ENCODE measurements at regions not wholly inside any gene's neighbourhood (a gene's known extent, or its start where the extent isn't known, plus 50 kb on each side); places are given as distances from the start of the nearest gene placed in this dataset.

DNA sequence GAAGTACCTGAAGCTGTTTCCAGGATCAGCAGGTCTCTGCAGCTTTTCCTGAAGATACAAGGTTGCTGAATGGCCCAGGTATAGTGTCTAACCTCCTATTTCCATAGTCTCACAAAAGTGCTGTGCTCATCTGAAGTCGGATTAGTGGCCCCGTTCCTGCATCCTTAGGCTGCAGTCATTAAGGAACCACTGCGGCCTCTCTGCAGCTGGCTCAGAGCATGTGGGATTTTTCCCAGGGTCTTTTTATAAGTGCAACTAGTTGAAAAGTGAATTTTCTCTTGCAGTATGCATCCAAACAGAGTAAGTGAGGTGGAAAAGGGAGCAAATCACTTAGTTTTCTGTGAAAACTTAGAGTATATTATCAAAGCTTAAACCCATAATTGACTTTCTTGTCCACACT is 565.3 kb upstream of the NEGR1 start:
- TF ChIP-seq, protein P1, sequence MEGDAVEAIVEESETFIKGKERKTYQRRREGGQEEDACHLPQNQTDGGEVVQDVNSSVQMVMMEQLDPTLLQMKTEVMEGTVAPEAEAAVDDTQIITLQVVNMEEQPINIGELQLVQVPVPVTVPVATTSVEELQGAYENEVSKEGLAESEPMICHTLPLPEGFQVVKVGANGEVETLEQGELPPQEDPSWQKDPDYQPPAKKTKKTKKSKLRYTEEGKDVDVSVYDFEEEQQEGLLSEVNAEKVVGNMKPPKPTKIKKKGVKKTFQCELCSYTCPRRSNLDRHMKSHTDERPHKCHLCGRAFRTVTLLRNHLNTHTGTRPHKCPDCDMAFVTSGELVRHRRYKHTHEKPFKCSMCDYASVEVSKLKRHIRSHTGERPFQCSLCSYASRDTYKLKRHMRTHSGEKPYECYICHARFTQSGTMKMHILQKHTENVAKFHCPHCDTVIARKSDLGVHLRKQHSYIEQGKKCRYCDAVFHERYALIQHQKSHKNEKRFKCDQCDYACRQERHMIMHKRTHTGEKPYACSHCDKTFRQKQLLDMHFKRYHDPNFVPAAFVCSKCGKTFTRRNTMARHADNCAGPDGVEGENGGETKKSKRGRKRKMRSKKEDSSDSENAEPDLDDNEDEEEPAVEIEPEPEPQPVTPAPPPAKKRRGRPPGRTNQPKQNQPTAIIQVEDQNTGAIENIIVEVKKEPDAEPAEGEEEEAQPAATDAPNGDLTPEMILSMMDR (IDR thresholded peaks at IDR 0.05; ENCODE audit: poor library complexity, severe bottlenecking), result no peak
- TF ChIP-seq POLR2AphosphoS5 (IDR thresholded peaks at IDR 0.05) (no peak), TAF1 (IDR thresholded peaks at IDR 0.05; ENCODE audit: low read depth) (no peak), RAD21 (conservative IDR thresholded peaks at IDR 0.05) (no peak), EZH2 (IDR thresholded peaks at IDR 0.05; ENCODE audit: borderline replicate concordance, insufficient read depth, low read length, poor library complexity, severe bottlenecking) (no peak)
- TF ChIP-seq, protein P2, sequence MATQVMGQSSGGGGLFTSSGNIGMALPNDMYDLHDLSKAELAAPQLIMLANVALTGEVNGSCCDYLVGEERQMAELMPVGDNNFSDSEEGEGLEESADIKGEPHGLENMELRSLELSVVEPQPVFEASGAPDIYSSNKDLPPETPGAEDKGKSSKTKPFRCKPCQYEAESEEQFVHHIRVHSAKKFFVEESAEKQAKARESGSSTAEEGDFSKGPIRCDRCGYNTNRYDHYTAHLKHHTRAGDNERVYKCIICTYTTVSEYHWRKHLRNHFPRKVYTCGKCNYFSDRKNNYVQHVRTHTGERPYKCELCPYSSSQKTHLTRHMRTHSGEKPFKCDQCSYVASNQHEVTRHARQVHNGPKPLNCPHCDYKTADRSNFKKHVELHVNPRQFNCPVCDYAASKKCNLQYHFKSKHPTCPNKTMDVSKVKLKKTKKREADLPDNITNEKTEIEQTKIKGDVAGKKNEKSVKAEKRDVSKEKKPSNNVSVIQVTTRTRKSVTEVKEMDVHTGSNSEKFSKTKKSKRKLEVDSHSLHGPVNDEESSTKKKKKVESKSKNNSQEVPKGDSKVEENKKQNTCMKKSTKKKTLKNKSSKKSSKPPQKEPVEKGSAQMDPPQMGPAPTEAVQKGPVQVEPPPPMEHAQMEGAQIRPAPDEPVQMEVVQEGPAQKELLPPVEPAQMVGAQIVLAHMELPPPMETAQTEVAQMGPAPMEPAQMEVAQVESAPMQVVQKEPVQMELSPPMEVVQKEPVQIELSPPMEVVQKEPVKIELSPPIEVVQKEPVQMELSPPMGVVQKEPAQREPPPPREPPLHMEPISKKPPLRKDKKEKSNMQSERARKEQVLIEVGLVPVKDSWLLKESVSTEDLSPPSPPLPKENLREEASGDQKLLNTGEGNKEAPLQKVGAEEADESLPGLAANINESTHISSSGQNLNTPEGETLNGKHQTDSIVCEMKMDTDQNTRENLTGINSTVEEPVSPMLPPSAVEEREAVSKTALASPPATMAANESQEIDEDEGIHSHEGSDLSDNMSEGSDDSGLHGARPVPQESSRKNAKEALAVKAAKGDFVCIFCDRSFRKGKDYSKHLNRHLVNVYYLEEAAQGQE (IDR thresholded peaks at IDR 0.05; ENCODE audit: borderline replicate concordance), result no peak
